Kidney (tissue), 13 donors: ENCODE measurements at regions not wholly inside any gene's neighbourhood (a gene's known extent, or its start where the extent isn't known, plus 50 kb on each side); places are given as distances from the start of the nearest gene placed in this dataset.

Experiments used
- DNase-seq, 5 donors: peaks; one replicate each; pipeline ENCODE4 v3.0.0-alpha.2; 2013 to 2020
- FAIRE-seq: peaks from 2 replicates; lab custom pipeline; 2012; peaks lifted over from hg19 to GRCh38; lab: Jason Lieb, UNC
- H3K27ac ChIP-seq, 2 donors: one replicate each; pipeline ENCODE4 v1.7.0; 2013; ENCODE audit warnings: low read depth in 2 of 2, low read length in 2 of 2, inconsistent platforms in 1 of 2
- H3K27me3 ChIP-seq: one replicate; pipeline ENCODE4 v1.7.1; 2013; ENCODE audit warnings: low read length, inconsistent platforms; ENCODE audit not compliant: control insufficient read depth, insufficient read depth
- H3K36me3 ChIP-seq, 3 donors: one replicate each; pipeline versions ENCODE4 v1.7.0 to v1.7.1; 2013; ENCODE audit warnings: low read length in 3 of 3, control low read depth in 1 of 3, inconsistent platforms in 1 of 3; ENCODE audit not compliant: insufficient read depth in 3 of 3, control insufficient read depth in 2 of 3
- H3K4me1 ChIP-seq, 3 donors: one replicate each; pipeline versions ENCODE4 v1.7.0 to v1.7.1; 2013; ENCODE audit warnings: low read length in 3 of 3, inconsistent platforms in 1 of 3, low read depth in 1 of 3; ENCODE audit not compliant: control insufficient read depth in 2 of 3, insufficient read depth in 2 of 3
- H3K4me3 ChIP-seq, 3 donors: one replicate each; pipeline versions ENCODE4 v1.7.0 to v1.8.1; 2013; ENCODE audit warnings: low read length in 3 of 3, control low read depth in 1 of 3, inconsistent platforms in 1 of 3
- H3K9ac ChIP-seq, 3 donors: one replicate each; pipeline versions ENCODE4 v1.7.0 to v1.7.1; 2013; ENCODE audit warnings: low read length in 3 of 3, control low read depth in 1 of 3, inconsistent platforms in 1 of 3
- H3K9me3 ChIP-seq, 3 donors: one replicate each; pipeline versions ENCODE4 v1.7.0 to v1.7.1; 2013; ENCODE audit warnings: low read length in 3 of 3, control low read depth in 1 of 3, inconsistent platforms in 1 of 3; ENCODE audit not compliant: control insufficient read depth in 2 of 3, insufficient read depth in 1 of 3
- intact Hi-C: fragments of 100-400 bp; cut with DNase I; formaldehyde crosslinking; loops from one replicate; pipeline ENCODE4 v1.11.1; 2022
- TF ChIP-seq, protein P1 (sequence below): IDR thresholded peaks from 3 replicates; pipeline ENCODE4 v1.5.1; 2012; ENCODE audit warnings: mild to moderate bottlenecking, moderate library complexity, borderline replicate concordance; ENCODE audit not compliant: insufficient read depth; ENCODE audit errors: extremely low read depth
- donor health status: control.
- donor health status: control.
- donor health status: control.
- donor health status: control.
- donor health status: control.
- donor health status: DM: yes; HTN: yes; CAD: no.
- donor health status: Normal renal cell carcinoma (clear cell type).

DNA sequence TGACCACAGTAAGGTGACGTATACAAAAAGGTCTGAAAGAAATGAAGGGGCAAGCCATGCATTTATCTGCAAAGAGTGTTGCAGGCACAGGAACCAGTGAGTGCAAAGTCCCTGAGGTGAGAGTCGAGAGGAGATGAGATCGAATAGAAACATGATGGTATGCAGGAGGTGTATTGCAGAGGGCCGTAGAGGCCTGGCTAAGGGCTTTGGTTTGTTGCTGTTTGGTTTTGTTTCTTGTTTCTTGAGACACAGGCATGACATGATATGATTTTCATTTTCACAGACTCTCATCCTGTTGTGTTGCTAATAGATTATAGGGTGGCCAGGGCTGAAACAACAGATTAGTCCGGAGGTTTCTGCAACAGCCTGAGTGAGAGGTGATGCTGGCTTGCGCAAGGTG lies 80.4 kb downstream of the HSPH1 start:
- DNase-seq: no peak
- Histone ChIP-seq H3K4me1 (no peaks in the 10 kb centered on the region), H3K4me3 (no peak overlapping the region), H3K36me3 (no peaks in the 10 kb centered on the region), H3K9ac (no peak overlapping the region), H3K9me3 (no peaks in the 10 kb centered on the region), H3K27ac (no peak overlapping the region), H3K27me3 (no peaks in the 10 kb centered on the region)
- TF ChIP-seq, protein P1, sequence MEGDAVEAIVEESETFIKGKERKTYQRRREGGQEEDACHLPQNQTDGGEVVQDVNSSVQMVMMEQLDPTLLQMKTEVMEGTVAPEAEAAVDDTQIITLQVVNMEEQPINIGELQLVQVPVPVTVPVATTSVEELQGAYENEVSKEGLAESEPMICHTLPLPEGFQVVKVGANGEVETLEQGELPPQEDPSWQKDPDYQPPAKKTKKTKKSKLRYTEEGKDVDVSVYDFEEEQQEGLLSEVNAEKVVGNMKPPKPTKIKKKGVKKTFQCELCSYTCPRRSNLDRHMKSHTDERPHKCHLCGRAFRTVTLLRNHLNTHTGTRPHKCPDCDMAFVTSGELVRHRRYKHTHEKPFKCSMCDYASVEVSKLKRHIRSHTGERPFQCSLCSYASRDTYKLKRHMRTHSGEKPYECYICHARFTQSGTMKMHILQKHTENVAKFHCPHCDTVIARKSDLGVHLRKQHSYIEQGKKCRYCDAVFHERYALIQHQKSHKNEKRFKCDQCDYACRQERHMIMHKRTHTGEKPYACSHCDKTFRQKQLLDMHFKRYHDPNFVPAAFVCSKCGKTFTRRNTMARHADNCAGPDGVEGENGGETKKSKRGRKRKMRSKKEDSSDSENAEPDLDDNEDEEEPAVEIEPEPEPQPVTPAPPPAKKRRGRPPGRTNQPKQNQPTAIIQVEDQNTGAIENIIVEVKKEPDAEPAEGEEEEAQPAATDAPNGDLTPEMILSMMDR: no peak
- no peak for FAIRE-seq
- intact Hi-C loops: no loop called here

DNA sequence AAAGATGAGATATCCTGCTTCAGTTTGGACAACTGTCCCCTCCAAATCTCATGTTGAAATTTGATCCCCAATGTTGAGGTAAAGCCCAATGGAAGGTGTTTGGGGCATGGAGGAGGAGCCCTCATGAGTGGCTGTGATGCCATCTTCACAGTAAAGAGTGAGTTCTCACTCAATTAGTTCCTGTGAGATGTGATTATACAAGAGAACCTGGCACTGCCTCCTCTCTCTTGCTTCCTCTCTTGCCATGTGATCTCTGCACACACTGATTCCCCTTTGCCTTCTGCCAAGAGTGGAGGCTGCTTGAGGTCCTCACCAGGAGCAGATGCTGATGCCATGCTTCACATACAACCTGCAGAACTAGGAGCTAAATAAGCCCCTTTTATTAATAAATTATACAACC lies 86.9 kb downstream of the HSPH1 start:
- Histone ChIP-seq H3K4me3 (no peak overlapping the region), H3K27ac (no peak overlapping the region), H3K36me3 (no peaks in the 10 kb centered on the region), H3K9ac (no peak overlapping the region), H3K4me1 (no peaks in the 10 kb centered on the region), H3K27me3 (no peaks in the 10 kb centered on the region), H3K9me3 (no peaks in the 10 kb centered on the region)
- no peak for DNase-seq
- FAIRE-seq: no peak
- TF ChIP-seq, protein P1: no peak
- intact Hi-C loops: no loop called here

DNA sequence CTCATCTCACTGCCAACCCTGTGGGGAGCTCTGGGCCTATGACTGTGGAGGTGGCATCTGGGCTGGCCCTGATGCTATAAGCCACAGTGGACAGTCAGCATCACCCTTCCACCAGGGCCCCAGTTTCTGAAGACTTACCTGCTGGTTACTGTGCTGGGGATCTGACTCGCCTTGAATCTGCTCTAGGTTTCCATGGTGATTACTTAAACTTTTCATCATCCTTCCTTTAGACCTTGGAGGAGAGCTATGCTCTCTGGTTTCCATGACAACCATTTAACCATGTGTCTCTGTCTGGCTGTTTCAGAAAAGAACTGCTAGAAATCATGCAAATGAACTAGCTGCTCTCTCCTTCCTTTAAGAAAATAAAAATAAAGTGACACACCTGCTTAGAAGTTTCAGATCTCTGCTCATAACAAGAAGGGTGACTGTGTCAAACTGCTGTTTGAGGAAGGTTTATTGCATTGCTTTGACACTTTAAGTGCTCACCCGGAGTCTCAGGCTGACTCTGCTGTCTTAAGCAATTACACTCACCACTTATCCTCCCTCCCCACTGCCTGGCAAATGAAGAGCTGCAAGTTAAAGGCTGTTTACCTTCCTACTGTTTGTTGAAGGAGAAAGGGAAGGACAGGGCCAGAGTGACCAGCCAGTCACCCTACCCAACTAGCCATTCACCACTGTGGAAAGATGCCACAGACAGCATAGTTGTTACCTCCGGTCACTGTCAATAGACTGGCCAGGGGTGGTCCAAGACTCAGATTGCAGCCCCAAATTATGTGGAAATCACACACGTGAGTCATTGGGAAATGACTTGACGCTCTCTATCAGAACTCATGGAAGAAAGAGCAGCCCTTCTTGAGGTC lies 87.6 kb downstream of the HSPH1 start:
- DNase-seq: peak in 2 of 5 donors; percentile 28 to 48
- Histone ChIP-seq H3K4me1 (no peaks in the 10 kb centered on the region), H3K4me3 (no peak overlapping the region), H3K9me3 (no peaks in the 10 kb centered on the region), H3K27me3 (no peaks in the 10 kb centered on the region), H3K27ac (no peak overlapping the region), H3K9ac (no peak overlapping the region), H3K36me3 (no peaks in the 10 kb centered on the region)
- intact Hi-C loops: no loop called here
- TF ChIP-seq, protein P1: no peak
- no peak for FAIRE-seq
